TTC549 (cell line): ENCODE measurements at regions not wholly inside any gene's neighbourhood (a gene's known extent, or its start where the extent isn't known, plus 50 kb on each side); places are given as distances from the start of the nearest gene placed in this dataset.
"Not testable (repeated sequence)": the region's sequence is repeated elsewhere in the genome, so short reads cannot be mapped to it uniquely, and the experiment has no call there.

ENCODE experiments used
- FAIRE-seq: peaks from 2 replicates; lab custom pipeline; 2012; peaks lifted over from hg19 to GRCh38; lab: Jason Lieb, UNC

- FAIRE-seq, result no peak
Measured at GRCh38 chr4:170988446-170988845, 824.8 kb upstream of the GALNTL6 start.

GRCh38 chr4:170979736-170980135, 833.5 kb upstream of the GALNTL6 start:
- FAIRE-seq, result no peak

- FAIRE-seq, result no peak
Measured at GRCh38 chr4:170978990-170979389, 834.2 kb upstream of the GALNTL6 start.

GRCh38 chr4:170949084-170949483, 859.3 kb upstream of the AADAT start:
- no peak for FAIRE-seq

GRCh38 chr4:170940043-170940724, 850.4 kb upstream of the AADAT start:
- no peak for FAIRE-seq

- FAIRE-seq, result no peak
Measured at GRCh38 chr4:170938588-170938987, 848.8 kb upstream of the AADAT start.

DNA sequence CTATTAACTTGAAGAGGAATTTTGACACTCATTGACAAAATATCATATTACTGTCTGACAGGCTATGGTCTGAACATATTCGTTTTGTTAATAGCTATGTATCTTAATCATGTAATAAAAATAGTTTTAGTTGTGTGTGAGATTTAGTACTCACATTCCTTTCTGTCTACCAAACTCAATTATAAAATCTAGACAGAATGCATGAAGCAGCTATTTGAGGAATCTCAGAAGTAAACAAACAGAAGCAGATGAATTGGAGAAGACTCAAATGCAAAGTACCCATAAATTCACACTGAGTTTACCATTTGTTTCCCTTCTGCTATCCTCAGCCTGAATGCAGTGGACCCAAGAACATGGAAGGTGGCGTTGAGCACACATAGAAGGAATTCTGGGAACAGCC, 841.6 kb upstream of the AADAT start:
- FAIRE-seq, result no peak

DNA sequence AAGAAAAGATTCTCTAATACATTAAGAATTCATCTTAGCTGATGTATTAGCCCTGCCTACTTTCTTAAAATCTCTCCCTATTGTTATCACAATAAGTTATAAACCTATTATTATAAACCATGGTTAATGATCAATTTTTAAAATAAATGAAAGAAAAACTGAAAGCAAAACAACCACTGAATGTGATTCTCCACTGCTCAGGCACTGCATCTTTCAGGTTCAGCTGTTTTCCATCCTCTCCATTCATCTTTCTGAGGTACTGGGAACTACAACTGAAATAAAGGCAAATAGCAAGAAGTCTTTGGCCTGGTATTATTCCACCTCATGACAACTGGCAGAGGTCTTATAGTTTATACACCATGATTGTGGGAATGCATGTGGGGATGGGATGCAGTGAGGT, 798.9 kb upstream of the AADAT start:
- FAIRE-seq, result no peak

- FAIRE-seq, result no peak
Measured at GRCh38 chr4:170887396-170887795, 797.6 kb upstream of the AADAT start.

DNA sequence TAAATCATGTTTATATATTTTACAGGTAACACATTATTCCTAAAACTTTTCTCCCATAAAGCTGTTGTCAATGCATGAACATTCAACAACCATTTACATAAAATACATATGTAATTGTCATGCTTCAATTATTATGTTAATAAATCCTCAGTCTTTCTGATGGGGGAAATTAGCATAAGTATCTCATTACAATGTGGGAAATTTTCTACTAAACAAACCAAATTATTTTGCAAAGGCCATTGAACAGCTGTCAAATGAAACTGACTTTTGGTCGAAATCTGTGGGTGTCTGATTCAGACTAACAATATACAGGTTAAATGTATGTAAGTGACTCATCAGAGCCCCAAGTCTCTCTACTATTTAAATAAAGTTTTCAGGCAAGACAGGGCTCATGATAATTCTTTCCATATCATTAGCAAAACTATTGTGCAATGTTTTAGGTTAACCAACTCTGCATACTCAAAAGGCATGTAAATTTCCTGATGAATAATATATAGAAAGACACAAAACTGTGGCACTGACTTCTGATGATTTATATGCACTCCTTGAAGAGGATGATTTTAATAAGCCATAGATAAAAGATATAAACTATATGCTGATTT, 795.3 kb upstream of the AADAT start:
- no peak for FAIRE-seq

- not testable (repeated sequence) for FAIRE-seq
Measured at GRCh38 chr4:170881646-170882045, 791.9 kb upstream of the AADAT start.

DNA sequence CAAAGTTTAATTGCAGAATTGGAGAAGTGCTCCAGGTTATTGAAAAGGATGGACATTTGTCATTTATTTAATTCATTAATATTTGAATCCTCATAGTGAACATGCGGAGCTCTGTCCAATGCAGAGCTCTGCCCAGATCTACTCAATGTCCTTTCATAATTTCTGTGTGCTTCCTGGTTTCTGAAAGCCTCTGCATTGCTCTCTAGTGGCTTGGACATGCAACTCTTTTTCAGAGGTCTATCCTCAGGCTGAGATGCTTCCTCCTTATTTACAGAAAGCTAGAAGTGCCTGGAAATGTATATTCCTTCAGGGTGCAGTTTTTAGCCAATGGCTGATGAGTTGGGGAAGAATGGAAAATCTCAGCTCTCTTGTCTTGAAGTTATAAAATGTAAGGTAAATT, 786.1 kb upstream of the AADAT start:
- no peak for FAIRE-seq

DNA sequence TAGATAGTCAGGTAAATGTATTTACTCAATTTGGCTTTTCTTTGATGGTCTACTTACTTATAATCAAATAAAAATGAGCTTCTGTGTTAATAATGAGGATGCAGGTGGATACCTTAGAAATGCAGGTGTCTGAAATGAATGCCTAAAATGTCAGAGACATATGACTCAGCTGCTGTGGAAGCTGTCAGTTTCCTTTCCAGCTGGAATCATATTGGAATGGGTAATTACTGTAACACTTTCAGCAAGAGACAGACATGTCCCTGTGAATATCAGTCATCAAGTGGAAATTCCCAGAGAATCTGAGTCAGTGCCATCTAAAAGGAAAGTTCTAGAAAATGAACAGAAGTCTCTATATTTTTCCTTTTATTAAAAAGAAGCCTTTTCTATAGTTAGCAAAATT, 783.0 kb upstream of the AADAT start:
- no peak for FAIRE-seq

DNA sequence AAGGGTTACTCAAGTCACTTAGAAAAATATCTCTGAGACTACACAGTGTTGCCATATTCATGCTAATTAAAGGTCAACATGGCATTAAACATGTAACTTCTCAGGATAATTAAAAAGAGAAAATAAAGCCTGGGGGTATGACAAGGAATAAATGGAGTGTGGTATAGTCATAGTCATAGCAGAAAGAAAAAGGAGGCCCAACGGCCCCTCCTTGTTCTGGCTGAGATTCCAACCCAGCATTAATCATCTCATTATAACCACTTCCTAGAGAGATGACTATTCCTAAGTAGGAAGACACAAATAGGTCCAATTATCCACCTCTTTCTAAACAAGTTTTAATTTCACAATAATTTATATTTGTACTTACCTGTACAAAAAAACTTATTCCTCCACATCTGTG, 778.4 kb upstream of the AADAT start:
- FAIRE-seq, result no peak

- FAIRE-seq, result no peak
Measured at GRCh38 chr4:170854097-170854496, 764.3 kb upstream of the AADAT start.

GRCh38 chr4:170853422-170854021, 763.8 kb upstream of the AADAT start:
- FAIRE-seq, result no peak

DNA sequence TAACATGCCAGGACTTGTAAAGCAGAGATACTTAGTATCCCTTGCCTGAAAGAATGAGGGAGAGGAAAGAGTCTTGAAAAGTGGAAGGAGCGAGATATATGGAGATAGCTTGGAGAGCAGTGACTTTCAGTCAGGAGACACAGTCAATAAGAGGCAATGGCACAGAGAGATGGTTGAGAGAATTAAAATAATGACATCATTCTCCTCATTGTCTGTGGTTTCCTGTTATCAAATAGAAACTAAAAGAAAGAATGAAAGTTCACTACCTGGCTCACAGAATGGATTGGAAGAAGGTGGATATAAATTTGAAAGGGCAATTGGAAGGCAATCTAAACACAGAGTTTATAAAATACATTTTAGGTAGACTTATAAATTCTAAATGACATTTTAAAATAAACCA, 760.2 kb upstream of the AADAT start:
- no peak for FAIRE-seq

- FAIRE-seq, result no peak
Measured at GRCh38 chr4:170827562-170828274, 738.0 kb upstream of the AADAT start.

DNA sequence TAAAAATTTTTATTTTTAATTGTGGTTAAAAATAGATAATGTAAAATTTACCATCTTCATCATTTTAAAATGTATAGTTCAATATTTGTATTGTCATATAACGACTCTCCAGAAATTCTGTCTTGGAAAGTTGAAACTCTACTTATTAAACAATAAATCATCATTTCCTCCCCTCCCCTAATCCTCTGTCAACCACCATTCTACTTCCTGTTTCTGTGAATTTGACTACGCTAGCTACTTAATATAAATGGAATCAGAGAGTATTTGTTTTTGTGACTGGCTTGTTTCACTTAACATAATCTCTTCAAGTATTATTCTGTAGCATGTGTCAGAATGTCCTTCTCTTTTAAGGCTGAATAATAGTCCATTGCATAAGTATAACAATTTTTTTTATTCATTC, 729.0 kb upstream of the AADAT start:
- FAIRE-seq, result no peak

DNA sequence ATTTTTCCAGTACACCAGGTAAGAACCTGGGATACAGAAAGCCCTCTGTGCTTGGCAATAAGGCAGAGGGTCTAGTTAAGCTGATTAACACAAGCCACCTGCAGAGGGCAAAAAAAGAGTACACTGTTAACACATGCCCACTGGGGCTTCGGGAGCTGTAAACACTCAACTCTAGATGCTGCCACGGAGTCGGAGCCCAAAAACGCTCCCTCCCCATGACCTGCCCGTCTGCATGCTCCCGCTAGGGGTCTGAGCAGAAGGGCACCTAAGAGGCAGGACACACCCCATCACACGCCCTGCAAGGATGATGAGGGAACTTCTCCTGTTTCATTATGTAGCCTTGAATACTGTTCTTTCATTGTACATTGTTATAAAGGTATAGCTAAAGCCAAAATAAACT, 715.6 kb upstream of the AADAT start:
- no peak for FAIRE-seq

GRCh38 chr4:170804930-170805329, 715.2 kb upstream of the AADAT start:
- no peak for FAIRE-seq

- no peak for FAIRE-seq
Measured at GRCh38 chr4:170803492-170803891, 713.7 kb upstream of the AADAT start.

- no peak for FAIRE-seq
Measured at GRCh38 chr4:170801771-170802170, 712.0 kb upstream of the AADAT start.
